ENCODE measurements at regions not wholly inside any gene's neighbourhood (a gene's known extent, or its start where the extent isn't known, plus 50 kb on each side); places are given as distances from the start of the nearest gene placed in this dataset.

- ChIA-PET CTCF (no interaction called here), POLR2A (ENCODE audit: unreplicated experiment) (interaction anchor here (0.7 kb wide), 1 partner anchor 11 kb away, joined by 7 read pairs; no protein-coding TSS in a partner anchor)
- H3F3A ChIP-seq (ENCODE audit: insufficient read depth, low read depth), result no peaks in the 10 kb centered on the region
- H3K27me3 ChIP-seq (ENCODE audit: insufficient read depth, low read depth), result no peaks in the 10 kb centered on the region
- H2AFZ ChIP-seq, result no peak overlapping the region
- no peak overlapping the region for H3K4me2 ChIP-seq
- DNase-seq, result no peak
- H3K9me2 ChIP-seq (ENCODE audit: insufficient read depth), result no peaks in the 10 kb centered on the region
- H3K9me3 ChIP-seq (ENCODE audit: insufficient read depth, low read depth), result no peaks in the 10 kb centered on the region
- intact Hi-C loops (cut with micrococcal nuclease; ENCODE audit: unreplicated experiment), result no loop called here
- TF ChIP-seq, protein P1, sequence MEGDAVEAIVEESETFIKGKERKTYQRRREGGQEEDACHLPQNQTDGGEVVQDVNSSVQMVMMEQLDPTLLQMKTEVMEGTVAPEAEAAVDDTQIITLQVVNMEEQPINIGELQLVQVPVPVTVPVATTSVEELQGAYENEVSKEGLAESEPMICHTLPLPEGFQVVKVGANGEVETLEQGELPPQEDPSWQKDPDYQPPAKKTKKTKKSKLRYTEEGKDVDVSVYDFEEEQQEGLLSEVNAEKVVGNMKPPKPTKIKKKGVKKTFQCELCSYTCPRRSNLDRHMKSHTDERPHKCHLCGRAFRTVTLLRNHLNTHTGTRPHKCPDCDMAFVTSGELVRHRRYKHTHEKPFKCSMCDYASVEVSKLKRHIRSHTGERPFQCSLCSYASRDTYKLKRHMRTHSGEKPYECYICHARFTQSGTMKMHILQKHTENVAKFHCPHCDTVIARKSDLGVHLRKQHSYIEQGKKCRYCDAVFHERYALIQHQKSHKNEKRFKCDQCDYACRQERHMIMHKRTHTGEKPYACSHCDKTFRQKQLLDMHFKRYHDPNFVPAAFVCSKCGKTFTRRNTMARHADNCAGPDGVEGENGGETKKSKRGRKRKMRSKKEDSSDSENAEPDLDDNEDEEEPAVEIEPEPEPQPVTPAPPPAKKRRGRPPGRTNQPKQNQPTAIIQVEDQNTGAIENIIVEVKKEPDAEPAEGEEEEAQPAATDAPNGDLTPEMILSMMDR (conservative IDR thresholded peaks at IDR 0.05), result no peak
- no peak for TF ChIP-seq EZH2 (IDR thresholded peaks at IDR 0.05; ENCODE audit: low read depth)
- no peaks in the 10 kb centered on the region for H4K20me1 ChIP-seq (ENCODE audit: insufficient read depth)
- H3K4me1 ChIP-seq (replicated peaks; ENCODE audit: insufficient read depth), result no peaks in the 10 kb centered on the region
- no peaks in the 10 kb centered on the region for H3K36me3 ChIP-seq (ENCODE audit: low read depth)
- no peak overlapping the region for H3K4me3 ChIP-seq
- no TSS peak for BruUV-seq (replicated peaks)
- H3K27ac ChIP-seq, result no peak overlapping the region
- no peaks in the 10 kb centered on the region for H3K79me2 ChIP-seq (ENCODE audit: low read depth)
Observed at GRCh38 chr2:125086313-125087184, 1061.5 kb downstream of the CNTNAP5 start.

DNA sequence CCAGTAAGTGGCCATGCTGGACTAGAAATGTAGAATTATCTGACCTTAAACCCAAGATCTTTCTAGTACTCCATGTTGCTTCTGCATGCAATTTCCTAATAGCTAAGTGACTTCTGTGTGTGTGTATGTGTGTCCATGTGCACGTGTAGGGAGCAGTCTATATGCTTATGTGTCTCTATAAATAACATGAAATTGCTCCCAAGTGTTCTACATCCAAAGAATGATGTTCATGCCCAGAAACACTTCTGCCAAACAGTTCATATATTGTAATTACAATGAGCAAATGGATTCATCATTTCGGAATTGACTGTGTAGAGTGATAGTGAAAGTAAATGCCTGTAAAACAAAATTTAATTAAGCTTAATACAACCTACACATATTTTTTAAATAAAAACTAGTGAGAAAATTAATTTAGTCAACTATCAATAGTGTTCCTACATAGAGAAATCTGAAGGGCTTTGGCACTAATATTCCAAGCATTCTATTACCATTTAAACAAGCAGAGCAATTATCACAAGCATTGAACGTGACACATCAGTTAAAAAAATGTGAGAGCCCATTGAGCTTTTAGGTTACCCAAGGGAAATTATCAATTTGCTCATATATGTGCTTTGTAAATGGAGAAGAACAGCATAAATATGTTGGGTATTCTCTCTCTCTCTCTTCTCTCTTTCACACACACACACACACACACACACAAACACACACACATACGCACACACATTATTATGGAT is 1067.4 kb downstream of the CNTNAP5 start:
- no TSS peak for BruUV-seq (replicated peaks)
- Histone ChIP-seq H3K9me3 (ENCODE audit: insufficient read depth, low read depth) (no peaks in the 10 kb centered on the region), H3K36me3 (ENCODE audit: low read depth) (no peaks in the 10 kb centered on the region), H4K20me1 (ENCODE audit: insufficient read depth) (no peaks in the 10 kb centered on the region), H3K27ac (no peak overlapping the region), H3F3A (ENCODE audit: insufficient read depth, low read depth) (no peaks in the 10 kb centered on the region), H3K4me3 (no peak overlapping the region), H3K27me3 (ENCODE audit: insufficient read depth, low read depth) (no peaks in the 10 kb centered on the region), H3K79me2 (ENCODE audit: low read depth) (no peaks in the 10 kb centered on the region), H3K4me1 (replicated peaks; ENCODE audit: insufficient read depth) (no peaks in the 10 kb centered on the region), H3K9me2 (ENCODE audit: insufficient read depth) (no peaks in the 10 kb centered on the region), H3K4me2 (no peak overlapping the region), H2AFZ (no peak overlapping the region)
- TF ChIP-seq, protein P1 (conservative IDR thresholded peaks at IDR 0.05), result no peak
- TF ChIP-seq EZH2 (IDR thresholded peaks at IDR 0.05; ENCODE audit: low read depth), result no peak
- CTCF ChIA-PET, result no interaction called here
- intact Hi-C loops (cut with micrococcal nuclease; ENCODE audit: unreplicated experiment), result no loop called here
- no peak for DNase-seq
- POLR2A ChIA-PET (ENCODE audit: unreplicated experiment), result no interaction called here

DNA sequence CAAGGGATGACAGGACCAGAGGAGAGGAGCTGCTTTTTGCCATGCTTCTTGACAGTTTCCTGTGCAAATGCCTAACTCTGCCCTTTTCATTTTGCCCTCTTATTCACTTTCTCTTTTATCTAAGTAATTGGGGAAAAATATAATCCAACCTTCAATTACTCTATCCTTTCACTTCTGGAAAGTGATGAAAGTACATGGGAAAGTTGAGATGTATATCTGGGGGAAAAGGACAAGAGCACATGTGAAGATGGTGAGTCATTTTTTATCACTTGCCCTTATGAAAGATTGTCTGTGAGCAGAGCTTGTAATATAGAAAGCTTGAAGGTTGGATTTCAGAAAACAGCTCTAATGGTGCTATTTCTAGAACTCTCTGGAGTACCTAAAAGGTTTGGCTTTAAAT is 1070.7 kb downstream of the CNTNAP5 start:
- Histone ChIP-seq H2AFZ (no peak overlapping the region), H3K4me1 (replicated peaks; ENCODE audit: insufficient read depth) (no peaks in the 10 kb centered on the region), H3K9me3 (ENCODE audit: insufficient read depth, low read depth) (no peaks in the 10 kb centered on the region), H3K36me3 (ENCODE audit: low read depth) (no peaks in the 10 kb centered on the region), H3K27ac (no peak overlapping the region), H3K4me3 (no peak overlapping the region), H3F3A (ENCODE audit: insufficient read depth, low read depth) (no peaks in the 10 kb centered on the region), H3K4me2 (no peak overlapping the region), H3K9me2 (ENCODE audit: insufficient read depth) (no peaks in the 10 kb centered on the region), H3K27me3 (ENCODE audit: insufficient read depth, low read depth) (no peaks in the 10 kb centered on the region), H4K20me1 (ENCODE audit: insufficient read depth) (no peaks in the 10 kb centered on the region), H3K79me2 (ENCODE audit: low read depth) (no peaks in the 10 kb centered on the region)
- BruUV-seq (replicated peaks), result no TSS peak
- intact Hi-C loops (cut with micrococcal nuclease; ENCODE audit: unreplicated experiment), result no loop called here
- TF ChIP-seq, protein P1 (conservative IDR thresholded peaks at IDR 0.05), result no peak
- CTCF ChIA-PET, result no interaction called here
- POLR2A ChIA-PET (ENCODE audit: unreplicated experiment), result no interaction called here
- no peak for DNase-seq

Measured in PC-9 (cell line).